Activated naive CD4-positive, alpha-beta T cell treated with anti-CD3 and anti-CD28 coated beads for 36 hours (primary cell): ENCODE measurements at regions not wholly inside any gene's neighbourhood (a gene's known extent, or its start where the extent isn't known, plus 50 kb on each side); places are given as distances from the start of the nearest gene placed in this dataset.

Source experiments
- CTCF ChIA-PET: fragments of 350-600 bp; sonication (Branson Sonifier 250); formaldehyde crosslinking; loops from one replicate; lab custom pipeline; 2021; ENCODE audit warnings: antibody characterized with exemption; lab: Charles Lee
- DNase-seq: peaks from one replicate; pipeline ENCODE4 v3.0.0-alpha.2; 2020
- H3K27ac Mint-ChIP-seq: one replicate; pipeline ENCODE4 v1.8.0; 2021; ENCODE audit warnings: mild to moderate bottlenecking, mixed read lengths
- H3K27me3 Mint-ChIP-seq: one replicate; pipeline ENCODE4 v1.8.0; 2021; ENCODE audit warnings: low read depth, mixed read lengths
- H3K36me3 Mint-ChIP-seq: one replicate; pipeline ENCODE4 v1.8.0; 2021; ENCODE audit warnings: low read depth, mixed read lengths
- H3K4me1 Mint-ChIP-seq: one replicate; pipeline ENCODE4 v1.8.0; 2021; ENCODE audit warnings: low read depth, mixed read lengths
- H3K4me3 Mint-ChIP-seq: one replicate; pipeline ENCODE4 v1.8.0; 2021; ENCODE audit warnings: mild to moderate bottlenecking, moderate library complexity, mixed read lengths
- H3K9me3 Mint-ChIP-seq: one replicate; pipeline ENCODE4 v1.8.0; 2021; ENCODE audit warnings: mixed read lengths
- intact Hi-C: fragments of 100-400 bp; cut with micrococcal nuclease; formaldehyde crosslinking; loops from one replicate; pipeline ENCODE4 v1.15.1; 2023

GRCh38 chr5:3386637-3387036 is 209.0 kb upstream of the IRX1 start:
- H3K4me1 Mint-ChIP-seq, result no peaks in the 10 kb centered on the region
- H3K36me3 Mint-ChIP-seq, result no peaks in the 10 kb centered on the region
- no peaks in the 10 kb centered on the region for H3K9me3 Mint-ChIP-seq
- CTCF ChIA-PET, result no interaction called here
- no peak for DNase-seq
- no peaks in the 10 kb centered on the region for H3K27me3 Mint-ChIP-seq
- no peak overlapping the region for H3K4me3 Mint-ChIP-seq
- H3K27ac Mint-ChIP-seq, result no peak overlapping the region
- intact Hi-C loops, result no loop called here

DNA sequence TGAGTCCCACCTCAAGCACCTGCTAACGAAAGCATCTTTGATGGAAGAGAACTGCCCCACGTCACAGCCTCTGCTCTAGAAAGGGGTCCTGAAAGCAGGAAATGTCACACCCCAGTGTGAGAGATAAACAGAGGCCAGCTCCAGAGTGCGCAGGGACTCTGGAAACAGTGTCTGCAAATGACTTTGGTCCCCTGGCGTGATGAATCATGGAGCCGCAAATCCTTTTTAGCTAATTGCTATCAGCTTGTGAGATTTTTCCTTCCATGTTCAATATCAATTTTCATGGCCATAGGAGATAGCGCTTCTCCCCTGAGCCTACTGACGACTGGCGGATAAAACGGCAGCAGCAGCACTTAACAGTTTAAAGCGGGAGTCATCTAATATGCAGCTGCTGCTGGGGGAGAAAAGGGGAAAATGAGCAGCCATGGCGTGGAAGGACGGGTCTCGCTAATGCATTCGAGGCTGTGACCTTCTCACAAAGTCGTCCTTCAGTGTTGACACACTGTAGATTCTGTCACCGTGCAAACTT is 209.6 kb upstream of the IRX1 start:
- Mint-ChIP-seq H3K36me3 (no peaks in the 10 kb centered on the region), H3K4me3 (no peak overlapping the region), H3K9me3 (no peaks in the 10 kb centered on the region), H3K27me3 (no peaks in the 10 kb centered on the region), H3K4me1 (no peaks in the 10 kb centered on the region), H3K27ac (no peak overlapping the region)
- no peak for DNase-seq
- CTCF ChIA-PET, result no interaction called here
- intact Hi-C loops, result no loop called here

GRCh38 chr5:3384531-3384930 is 211.1 kb upstream of the IRX1 start:
- intact Hi-C loops, result no loop called here
- no peak for DNase-seq
- H3K27ac Mint-ChIP-seq, result no peak overlapping the region

GRCh38 chr5:3382782-3383181 is 212.8 kb upstream of the IRX1 start:
- H3K27ac Mint-ChIP-seq, result no peak overlapping the region
- no peak for DNase-seq
- H3K9me3 Mint-ChIP-seq, result no peaks in the 10 kb centered on the region
- H3K27me3 Mint-ChIP-seq, result no peaks in the 10 kb centered on the region
- CTCF ChIA-PET, result no interaction called here
- H3K36me3 Mint-ChIP-seq, result no peaks in the 10 kb centered on the region
- H3K4me1 Mint-ChIP-seq, result no peaks in the 10 kb centered on the region
- intact Hi-C loops, result no loop called here
- H3K4me3 Mint-ChIP-seq, result no peak overlapping the region

More at GRCh38 chr5:3384531-3384930, 211.1 kb upstream of the IRX1 start:
- H3K4me3 Mint-ChIP-seq, result no peak overlapping the region
- CTCF ChIA-PET, result no interaction called here
- no peaks in the 10 kb centered on the region for H3K36me3 Mint-ChIP-seq
- H3K4me1 Mint-ChIP-seq, result no peaks in the 10 kb centered on the region
- H3K27me3 Mint-ChIP-seq, result no peaks in the 10 kb centered on the region
- no peaks in the 10 kb centered on the region for H3K9me3 Mint-ChIP-seq

DNA sequence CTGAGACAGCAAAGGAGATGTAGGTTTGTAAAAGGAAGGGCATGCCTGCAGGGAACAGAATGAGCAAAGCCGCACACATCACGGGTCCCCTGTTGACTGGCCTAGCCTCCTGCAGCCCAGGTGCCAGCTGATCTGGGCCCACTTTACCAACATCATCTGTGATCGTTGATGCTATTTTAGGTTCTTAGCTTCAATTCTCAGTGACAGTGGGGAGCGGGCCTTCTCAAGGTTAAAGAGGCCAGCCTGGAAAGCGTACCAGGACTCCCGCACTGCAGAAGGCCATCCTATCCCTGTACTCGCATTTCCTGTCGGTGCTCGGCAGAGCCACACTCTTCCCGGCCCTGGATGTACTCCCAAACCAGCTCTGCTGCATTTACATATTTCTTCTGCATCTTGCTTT is 213.5 kb upstream of the IRX1 start:
- Mint-ChIP-seq H3K4me1 (no peaks in the 10 kb centered on the region), H3K36me3 (no peaks in the 10 kb centered on the region), H3K9me3 (no peaks in the 10 kb centered on the region), H3K27ac (no peak overlapping the region), H3K4me3 (no peak overlapping the region), H3K27me3 (peaks cover 2% of the 10 kb centered on the region)
- intact Hi-C loops, result no loop called here
- no peak for DNase-seq
- CTCF ChIA-PET, result no interaction called here

GRCh38 chr5:3381206-3381825 is 214.3 kb upstream of the IRX1 start:
- no peak for DNase-seq
- H3K27me3 Mint-ChIP-seq, result peaks cover 2% of the 10 kb centered on the region
- no peaks in the 10 kb centered on the region for H3K9me3 Mint-ChIP-seq
- intact Hi-C loops, result no loop called here
- H3K36me3 Mint-ChIP-seq, result no peaks in the 10 kb centered on the region
- no peak overlapping the region for H3K27ac Mint-ChIP-seq
- CTCF ChIA-PET, result no interaction called here
- H3K4me3 Mint-ChIP-seq, result no peak overlapping the region
- no peaks in the 10 kb centered on the region for H3K4me1 Mint-ChIP-seq

DNA sequence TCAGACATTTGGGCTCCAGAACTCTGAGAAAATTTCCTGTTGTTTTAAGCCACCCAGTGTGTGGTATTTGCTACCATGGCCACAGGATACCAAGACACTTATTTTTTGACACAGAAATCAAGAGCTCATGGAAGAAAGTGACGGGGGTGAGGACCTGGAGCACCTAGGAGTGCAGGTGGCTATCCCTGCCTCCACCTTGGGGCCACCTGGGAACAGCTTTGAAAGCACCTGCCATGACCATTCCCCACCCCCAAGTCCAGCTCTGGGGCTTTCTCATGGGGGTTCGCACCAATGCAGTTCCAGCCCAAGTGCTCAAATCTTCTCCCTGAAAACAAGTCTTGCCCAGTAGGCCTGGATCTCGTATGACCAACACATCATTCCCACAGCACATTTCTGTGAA is 214.9 kb upstream of the IRX1 start:
- Mint-ChIP-seq H3K4me3 (no peak overlapping the region), H3K36me3 (no peaks in the 10 kb centered on the region), H3K27ac (no peak overlapping the region), H3K27me3 (peaks cover 2% of the 10 kb centered on the region), H3K4me1 (no peaks in the 10 kb centered on the region), H3K9me3 (no peaks in the 10 kb centered on the region)
- intact Hi-C loops, result no loop called here
- CTCF ChIA-PET, result no interaction called here
- no peak for DNase-seq

- Mint-ChIP-seq H3K4me1 (no peaks in the 10 kb centered on the region), H3K4me3 (no peak overlapping the region), H3K36me3 (no peaks in the 10 kb centered on the region), H3K9me3 (peaks cover 13% of the 10 kb centered on the region), H3K27me3 (peaks cover 2% of the 10 kb centered on the region), H3K27ac (no peak overlapping the region)
- DNase-seq, result no peak
- intact Hi-C loops, result no loop called here
- CTCF ChIA-PET, result no interaction called here
Observed at GRCh38 chr5:3377831-3378230, 217.8 kb upstream of the IRX1 start.

GRCh38 chr5:3377176-3377575 is 218.5 kb upstream of the IRX1 start:
- no peak overlapping the region for H3K4me3 Mint-ChIP-seq
- H3K36me3 Mint-ChIP-seq, result no peaks in the 10 kb centered on the region
- H3K9me3 Mint-ChIP-seq, result peaks cover 15% of the 10 kb centered on the region
- CTCF ChIA-PET, result no interaction called here
- H3K27me3 Mint-ChIP-seq, result peaks cover 2% of the 10 kb centered on the region
- H3K4me1 Mint-ChIP-seq, result no peaks in the 10 kb centered on the region
- no peak overlapping the region for H3K27ac Mint-ChIP-seq
- no peak for DNase-seq
- intact Hi-C loops, result no loop called here

DNA sequence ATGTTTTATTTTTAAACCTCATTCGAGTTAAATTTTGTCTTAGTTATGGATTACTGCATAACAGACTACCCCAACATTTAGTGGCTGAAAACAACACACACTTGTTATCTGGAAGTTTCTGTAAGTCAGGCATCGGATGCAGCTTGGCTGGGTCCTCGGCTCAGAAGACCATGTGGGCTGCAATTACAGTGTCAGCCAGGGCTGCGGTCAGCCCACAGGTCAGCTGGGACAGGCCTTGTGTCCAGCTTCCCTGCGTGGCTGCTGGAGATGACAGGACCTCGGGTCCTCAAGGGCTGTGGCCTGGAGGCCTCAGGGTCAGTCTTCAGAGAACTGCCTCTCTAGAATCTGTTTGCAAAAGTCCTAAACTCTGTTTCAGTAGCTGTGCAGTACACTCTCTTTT is 219.0 kb upstream of the IRX1 start:
- Mint-ChIP-seq H3K9me3 (peaks cover 15% of the 10 kb centered on the region), H3K36me3 (no peaks in the 10 kb centered on the region), H3K4me1 (no peaks in the 10 kb centered on the region), H3K27ac (no peak overlapping the region), H3K27me3 (peaks cover 2% of the 10 kb centered on the region), H3K4me3 (no peak overlapping the region)
- CTCF ChIA-PET, result no interaction called here
- no peak for DNase-seq
- intact Hi-C loops, result no loop called here

- Mint-ChIP-seq H3K4me3 (no peak overlapping the region), H3K4me1 (no peaks in the 10 kb centered on the region), H3K27me3 (peaks cover 2% of the 10 kb centered on the region), H3K9me3 (peaks cover 15% of the 10 kb centered on the region), H3K27ac (no peak overlapping the region), H3K36me3 (no peaks in the 10 kb centered on the region)
- CTCF ChIA-PET, result no interaction called here
- intact Hi-C loops, result no loop called here
- DNase-seq, result no peak
Observed at GRCh38 chr5:3375586-3376311, 219.9 kb upstream of the IRX1 start.

GRCh38 chr5:3373391-3373790 is 222.2 kb upstream of the IRX1 start:
- Mint-ChIP-seq H3K27me3 (peaks cover 2% of the 10 kb centered on the region), H3K4me3 (no peak overlapping the region), H3K36me3 (no peaks in the 10 kb centered on the region), H3K9me3 (peaks cover 18% of the 10 kb centered on the region), H3K27ac (no peak overlapping the region), H3K4me1 (no peaks in the 10 kb centered on the region)
- intact Hi-C loops, result no loop called here
- no peak for DNase-seq
- CTCF ChIA-PET, result no interaction called here

DNA sequence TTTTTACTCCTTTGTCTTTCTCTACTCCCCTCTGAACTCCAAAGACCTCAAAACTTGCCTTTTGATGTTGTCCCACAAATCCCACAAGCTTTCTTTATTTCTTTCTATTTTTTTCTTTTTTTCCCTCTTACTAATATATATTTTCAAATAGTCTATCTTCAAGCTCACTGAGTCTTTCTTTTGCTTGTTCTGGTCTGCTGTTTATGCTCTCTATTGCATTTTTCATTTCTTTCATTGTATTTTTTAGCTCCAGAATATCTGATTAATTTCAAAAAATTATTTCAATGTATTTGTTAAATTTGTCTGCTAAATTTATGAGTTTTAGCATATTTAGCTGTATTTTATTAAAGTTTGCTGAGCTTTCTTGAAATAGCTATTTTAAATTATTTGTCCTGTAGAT is 223.3 kb upstream of the IRX1 start:
- no peaks in the 10 kb centered on the region for H3K4me1 Mint-ChIP-seq
- no peak for DNase-seq
- H3K27me3 Mint-ChIP-seq, result no peaks in the 10 kb centered on the region
- intact Hi-C loops, result no loop called here
- H3K9me3 Mint-ChIP-seq, result peaks cover 20% of the 10 kb centered on the region
- CTCF ChIA-PET, result no interaction called here
- no peak overlapping the region for H3K4me3 Mint-ChIP-seq
- H3K27ac Mint-ChIP-seq, result no peak overlapping the region
- H3K36me3 Mint-ChIP-seq, result no peaks in the 10 kb centered on the region
